IPS-18a (cell line): ENCODE measurements at regions not wholly inside any gene's neighbourhood (a gene's known extent, or its start where the extent isn't known, plus 50 kb on each side); places are given as distances from the start of the nearest gene placed in this dataset.

Experiments
- H3K27ac ChIP-seq: one replicate; pipeline ENCODE4 v1.5.1; 2013; ENCODE audit warnings: low read length
- H3K27me3 ChIP-seq: one replicate; pipeline ENCODE4 v1.6.1; 2013; ENCODE audit warnings: mild to moderate bottlenecking, low read length; ENCODE audit not compliant: control insufficient read depth, insufficient read depth
- H3K36me3 ChIP-seq: one replicate; pipeline ENCODE4 v1.6.1; 2013; ENCODE audit warnings: low read depth, low read length; ENCODE audit not compliant: control insufficient read depth
- H3K4me1 ChIP-seq: one replicate; pipeline ENCODE4 v1.6.1; 2013; ENCODE audit warnings: low read depth, low read length; ENCODE audit not compliant: control insufficient read depth
- H3K4me3 ChIP-seq: one replicate; pipeline ENCODE4 v1.5.1; 2013; ENCODE audit warnings: low read length
- H3K9ac ChIP-seq: one replicate; pipeline ENCODE4 v1.6.1; 2013; ENCODE audit warnings: mild to moderate bottlenecking, low read length, moderate library complexity
- H3K9me3 ChIP-seq: one replicate; pipeline ENCODE4 v1.6.1; 2013; ENCODE audit warnings: low read depth, low read length; ENCODE audit not compliant: control insufficient read depth

DNA sequence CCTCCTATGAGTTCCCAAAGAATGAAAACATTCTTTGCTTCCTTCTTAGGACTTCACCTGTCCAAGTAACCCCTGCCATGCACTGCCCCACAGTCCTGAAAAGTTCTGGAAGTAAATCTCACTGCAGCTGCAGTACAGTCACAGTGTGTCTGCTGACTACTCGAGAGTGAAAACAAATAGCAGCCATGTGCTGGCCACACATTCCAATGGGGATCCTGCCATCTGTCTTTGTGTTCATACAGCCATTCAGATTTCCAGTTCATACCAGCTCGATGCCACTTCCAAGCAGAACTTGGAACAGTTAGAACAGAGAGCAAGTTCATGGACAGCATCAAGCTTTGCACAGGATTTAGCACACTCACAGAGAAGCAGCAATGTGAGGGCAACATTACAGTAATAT, 629.9 kb upstream of the ACVR2A start:
- Histone ChIP-seq H3K27ac (no peak overlapping the region), H3K9ac (no peak overlapping the region), H3K36me3 (no peaks in the 10 kb centered on the region), H3K9me3 (peaks cover 4% of the 10 kb centered on the region), H3K27me3 (no peaks in the 10 kb centered on the region), H3K4me1 (no peaks in the 10 kb centered on the region), H3K4me3 (no peak overlapping the region)

DNA sequence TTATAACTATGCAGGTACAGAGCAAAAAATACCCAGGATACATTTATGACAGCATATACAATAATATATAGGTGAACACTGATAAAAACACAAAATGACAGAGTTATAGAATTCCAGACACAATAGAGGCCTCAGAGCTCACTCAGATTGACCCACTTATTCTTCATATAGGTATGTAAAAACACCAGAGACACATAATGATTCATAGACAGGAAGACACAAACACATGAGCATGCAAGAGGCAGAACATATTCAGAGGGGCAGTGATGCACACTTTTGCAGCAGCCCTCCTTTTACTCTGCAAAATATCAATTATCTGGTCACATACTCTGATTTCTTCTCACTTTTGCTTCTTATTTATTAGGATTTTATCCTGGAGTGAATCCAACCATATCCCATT, 633.3 kb upstream of the ACVR2A start:
- Histone ChIP-seq H3K27me3 (no peaks in the 10 kb centered on the region), H3K27ac (no peak overlapping the region), H3K4me1 (no peaks in the 10 kb centered on the region), H3K9me3 (no peaks in the 10 kb centered on the region), H3K9ac (no peak overlapping the region), H3K4me3 (no peak overlapping the region), H3K36me3 (no peaks in the 10 kb centered on the region)

DNA sequence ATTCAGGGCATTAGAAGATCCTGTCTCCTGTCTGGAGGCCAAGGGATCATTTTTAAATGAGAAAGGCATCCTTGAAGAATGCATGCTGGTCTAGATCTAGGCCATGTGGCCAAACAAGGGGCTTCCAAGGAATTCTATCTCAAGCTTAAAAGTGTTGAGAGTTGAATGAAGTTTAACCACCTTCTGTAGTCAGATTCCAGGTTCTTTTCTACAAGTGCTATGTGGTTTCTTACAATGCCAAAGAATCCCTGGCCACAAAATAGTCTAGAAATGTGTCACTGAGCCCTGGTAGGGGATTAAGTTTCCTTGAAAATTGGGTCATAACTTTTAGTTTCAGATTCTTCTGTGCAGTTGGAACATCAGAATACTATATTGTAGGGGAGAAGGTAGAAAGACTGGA, 640.7 kb upstream of the ACVR2A start:
- Histone ChIP-seq H3K9ac (no peak overlapping the region), H3K4me1 (peaks cover 14% of the 10 kb centered on the region), H3K36me3 (no peaks in the 10 kb centered on the region), H3K27ac (no peak overlapping the region), H3K9me3 (no peaks in the 10 kb centered on the region), H3K27me3 (no peaks in the 10 kb centered on the region), H3K4me3 (no peak overlapping the region)

- peaks cover 30% of the 10 kb centered on the region for H3K4me1 ChIP-seq
- no peaks in the 10 kb centered on the region for H3K9me3 ChIP-seq
- no peak overlapping the region for H3K4me3 ChIP-seq
- no peaks in the 10 kb centered on the region for H3K36me3 ChIP-seq
- no peak overlapping the region for H3K27ac ChIP-seq
- H3K27me3 ChIP-seq, result no peaks in the 10 kb centered on the region
- H3K9ac ChIP-seq, result no peak overlapping the region
Observed at GRCh38 chr2:147198651-147199171, 646.1 kb upstream of the ACVR2A start.

GRCh38 chr2:147197754-147198483, 646.9 kb upstream of the ACVR2A start:
- Histone ChIP-seq H3K36me3 (no peaks in the 10 kb centered on the region), H3K4me3 (no peak overlapping the region), H3K9me3 (no peaks in the 10 kb centered on the region), H3K4me1 (peaks cover 30% of the 10 kb centered on the region), H3K9ac (no peak overlapping the region), H3K27me3 (no peaks in the 10 kb centered on the region), H3K27ac (no peak overlapping the region)

DNA sequence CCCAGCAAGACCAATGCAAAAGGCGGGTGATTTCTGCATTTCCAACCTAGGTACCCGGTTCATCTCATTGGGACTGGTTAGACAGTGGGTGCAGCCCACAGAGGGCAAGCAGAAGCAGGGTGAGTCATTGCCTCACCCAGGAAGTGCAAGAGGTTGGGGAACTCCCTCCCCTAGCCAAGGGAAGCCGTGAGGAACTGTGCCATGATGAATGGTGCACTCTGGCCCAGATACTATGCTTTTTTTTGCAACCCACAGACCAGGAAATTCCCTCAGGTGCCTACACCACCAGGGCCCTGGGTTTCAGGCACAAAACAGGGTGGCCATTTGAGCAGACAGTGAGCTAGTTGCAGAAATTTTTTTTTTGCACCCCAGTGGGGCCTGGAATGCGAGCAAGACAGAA, 662.6 kb upstream of the ACVR2A start:
- Histone ChIP-seq H3K4me1 (no peaks in the 10 kb centered on the region), H3K27me3 (no peaks in the 10 kb centered on the region), H3K9ac (no peak overlapping the region), H3K27ac (no peak overlapping the region), H3K4me3 (no peak overlapping the region), H3K36me3 (no peaks in the 10 kb centered on the region), H3K9me3 (no peaks in the 10 kb centered on the region)

GRCh38 chr2:147181351-147182029, 663.3 kb upstream of the ACVR2A start:
- Histone ChIP-seq H3K9ac (no peak overlapping the region), H3K9me3 (no peaks in the 10 kb centered on the region), H3K4me3 (no peak overlapping the region), H3K4me1 (peaks cover under 1% of the 10 kb centered on the region), H3K27ac (no peak overlapping the region), H3K27me3 (no peaks in the 10 kb centered on the region), H3K36me3 (no peaks in the 10 kb centered on the region)

- no peaks in the 10 kb centered on the region for H3K27me3 ChIP-seq
- H3K4me1 ChIP-seq, result peaks cover 24% of the 10 kb centered on the region
- H3K36me3 ChIP-seq, result no peaks in the 10 kb centered on the region
- no peak overlapping the region for H3K4me3 ChIP-seq
- H3K27ac ChIP-seq, result no peak overlapping the region
- H3K9me3 ChIP-seq, result no peaks in the 10 kb centered on the region
- H3K9ac ChIP-seq, result no peak overlapping the region
Observed at GRCh38 chr2:147177071-147177857, 667.6 kb upstream of the ACVR2A start.

GRCh38 chr2:147174824-147175254, 670.0 kb upstream of the ACVR2A start:
- H3K9ac ChIP-seq, result no peak overlapping the region
- H3K27me3 ChIP-seq, result no peaks in the 10 kb centered on the region
- peak overlapping the region; percentile 25 for H3K4me3 ChIP-seq
- peaks cover 24% of the 10 kb centered on the region for H3K4me1 ChIP-seq
- no peak overlapping the region for H3K27ac ChIP-seq
- H3K9me3 ChIP-seq, result no peaks in the 10 kb centered on the region
- H3K36me3 ChIP-seq, result no peaks in the 10 kb centered on the region

DNA sequence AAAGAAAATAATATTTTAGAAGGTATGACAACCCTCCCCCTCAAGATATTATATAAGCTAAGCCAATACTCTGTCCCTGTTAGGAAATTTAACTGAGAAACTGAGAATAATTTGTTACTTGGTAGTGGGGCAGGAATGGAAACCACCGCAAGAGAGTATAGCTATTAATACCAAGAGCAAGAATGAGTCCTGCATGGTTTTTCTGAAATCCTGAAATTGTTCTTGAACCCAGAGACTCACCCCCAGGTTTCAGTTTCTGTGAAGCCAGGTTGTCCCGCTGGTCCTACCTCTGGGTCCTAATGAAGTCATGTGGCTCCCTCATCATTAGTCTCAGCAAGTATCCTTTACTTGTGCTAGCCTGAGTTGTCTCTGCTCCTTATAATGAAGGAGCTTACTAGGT, 671.0 kb upstream of the ACVR2A start:
- Histone ChIP-seq H3K27ac (no peak overlapping the region), H3K4me1 (peaks cover 24% of the 10 kb centered on the region), H3K9me3 (no peaks in the 10 kb centered on the region), H3K27me3 (no peaks in the 10 kb centered on the region), H3K36me3 (no peaks in the 10 kb centered on the region), H3K9ac (no peak overlapping the region), H3K4me3 (no peak overlapping the region)

GRCh38 chr2:147173189-147173581, 671.6 kb upstream of the ACVR2A start:
- Histone ChIP-seq H3K36me3 (no peaks in the 10 kb centered on the region), H3K9ac (no peak overlapping the region), H3K27ac (no peak overlapping the region), H3K4me3 (no peak overlapping the region), H3K4me1 (peaks cover 24% of the 10 kb centered on the region), H3K9me3 (no peaks in the 10 kb centered on the region), H3K27me3 (no peaks in the 10 kb centered on the region)
